ENCODE measurements at regions not wholly inside any gene's neighbourhood (a gene's known extent, or its start where the extent isn't known, plus 50 kb on each side); places are given as distances from the start of the nearest gene placed in this dataset.

GRCh38 chr1:5693568-5693967 is 298.7 kb downstream of the NPHP4 start:
- CTCF ChIA-PET = no interaction called here
- BruUV-seq (replicated peaks) = no TSS peak
- H4K20me1 ChIP-seq (ENCODE audit: low read length) = no peaks in the 10 kb centered on the region
- no peak overlapping the region for H3K4me3 ChIP-seq (ENCODE audit: low read length)
- no peaks in the 10 kb centered on the region for H3K9me2 ChIP-seq (replicated peaks; ENCODE audit: low read length)
- POLR2A ChIA-PET (ENCODE audit: unreplicated experiment) = no interaction called here
- ATAC-seq = no peak
- no peak overlapping the region for H3K27ac ChIP-seq (ENCODE audit: low read length)
- no peaks in the 10 kb centered on the region for H3K9me3 ChIP-seq (ENCODE audit: low read length)
- DNase-seq = no peak
- no peak overlapping the region for H2AFZ ChIP-seq (ENCODE audit: low read length)
- peaks cover 92% of the 10 kb centered on the region for H3K27me3 ChIP-seq (ENCODE audit: low read length)
- intact Hi-C loops (cut with micrococcal nuclease) = no loop called here
- H3K79me2 ChIP-seq (ENCODE audit: low read length) = no peaks in the 10 kb centered on the region
- no peaks in the 10 kb centered on the region for H3F3A ChIP-seq (ENCODE audit: low read length, unreplicated experiment)
- H3K4me1 ChIP-seq (ENCODE audit: insufficient read depth, low read length) = peaks cover under 1% of the 10 kb centered on the region; the same call in 1 of the 2 replicates
- no peaks in the 10 kb centered on the region for H3K36me3 ChIP-seq (ENCODE audit: low read depth, low read length)
- no peak overlapping the region for H3K9ac ChIP-seq (ENCODE audit: low read length)
- H3K4me2 ChIP-seq (ENCODE audit: low read length) = no peak overlapping the region
- TF ChIP-seq CTCF (conservative IDR thresholded peaks at IDR 0.05; ENCODE audit: low read depth, low read length) (no peak), EZH2 (IDR thresholded peaks at IDR 0.05; ENCODE audit: low read length, unreplicated experiment) (no peak), EZH2phosphoT487 (IDR thresholded peaks at IDR 0.05; ENCODE audit: borderline replicate concordance, low read length) (no peak)

GRCh38 chr1:5692664-5693063 is 299.6 kb downstream of the NPHP4 start:
- H4K20me1 ChIP-seq (ENCODE audit: low read length) = no peaks in the 10 kb centered on the region
- POLR2A ChIA-PET (ENCODE audit: unreplicated experiment) = no interaction called here
- peaks cover 91% of the 10 kb centered on the region for H3K27me3 ChIP-seq (ENCODE audit: low read length)
- TF ChIP-seq EZH2 (IDR thresholded peaks at IDR 0.05; ENCODE audit: low read length, unreplicated experiment) (no peak), CTCF (conservative IDR thresholded peaks at IDR 0.05; ENCODE audit: low read depth, low read length) (no peak), EZH2phosphoT487 (IDR thresholded peaks at IDR 0.05; ENCODE audit: borderline replicate concordance, low read length) (no peak)
- no peak overlapping the region for H3K4me2 ChIP-seq (ENCODE audit: low read length)
- no peaks in the 10 kb centered on the region for H3K9me3 ChIP-seq (ENCODE audit: low read length)
- no TSS peak for BruUV-seq (replicated peaks)
- H3K36me3 ChIP-seq (ENCODE audit: low read depth, low read length) = no peaks in the 10 kb centered on the region
- H3K4me3 ChIP-seq (ENCODE audit: low read length) = no peak overlapping the region
- no peak overlapping the region for H2AFZ ChIP-seq (ENCODE audit: low read length)
- no peak overlapping the region for H3K27ac ChIP-seq (ENCODE audit: low read length)
- ATAC-seq (no peak), DNase-seq (no peak)
- no peaks in the 10 kb centered on the region for H3F3A ChIP-seq (ENCODE audit: low read length, unreplicated experiment)
- H3K79me2 ChIP-seq (ENCODE audit: low read length) = no peaks in the 10 kb centered on the region
- H3K4me1 ChIP-seq (ENCODE audit: insufficient read depth, low read length) = peaks cover 2% of the 10 kb centered on the region; the same call in 1 of the 2 replicates
- CTCF ChIA-PET = no interaction called here
- no peak overlapping the region for H3K9ac ChIP-seq (ENCODE audit: low read length)
- intact Hi-C loops (cut with micrococcal nuclease) = no loop called here
- no peaks in the 10 kb centered on the region for H3K9me2 ChIP-seq (replicated peaks; ENCODE audit: low read length)

GRCh38 chr1:5691795-5692509 is 300.3 kb downstream of the NPHP4 start:
- H3K9me3 ChIP-seq (ENCODE audit: low read length) = no peaks in the 10 kb centered on the region
- no peak overlapping the region for H3K27ac ChIP-seq (ENCODE audit: low read length)
- no peaks in the 10 kb centered on the region for H3K36me3 ChIP-seq (ENCODE audit: low read depth, low read length)
- intact Hi-C loops (cut with micrococcal nuclease) = no loop called here
- no peaks in the 10 kb centered on the region for H3K79me2 ChIP-seq (ENCODE audit: low read length)
- POLR2A ChIA-PET (ENCODE audit: unreplicated experiment) = no interaction called here
- no peak for DNase-seq
- CTCF ChIA-PET = no interaction called here
- no peaks in the 10 kb centered on the region for H3K9me2 ChIP-seq (replicated peaks; ENCODE audit: low read length)
- H3F3A ChIP-seq (ENCODE audit: low read length, unreplicated experiment) = no peaks in the 10 kb centered on the region
- H2AFZ ChIP-seq (ENCODE audit: low read length) = no peak overlapping the region
- TF ChIP-seq EZH2 (IDR thresholded peaks at IDR 0.05; ENCODE audit: low read length, unreplicated experiment) (no peak), EZH2phosphoT487 (IDR thresholded peaks at IDR 0.05; ENCODE audit: borderline replicate concordance, low read length) (no peak), CTCF (conservative IDR thresholded peaks at IDR 0.05; ENCODE audit: low read depth, low read length) (no peak)
- BruUV-seq (replicated peaks) = no TSS peak
- peaks cover 2% of the 10 kb centered on the region; the same call in 1 of the 2 replicates for H3K4me1 ChIP-seq (ENCODE audit: insufficient read depth, low read length)
- no peaks in the 10 kb centered on the region for H4K20me1 ChIP-seq (ENCODE audit: low read length)
- no peak overlapping the region for H3K4me3 ChIP-seq (ENCODE audit: low read length)
- no peak overlapping the region for H3K9ac ChIP-seq (ENCODE audit: low read length)
- H3K4me2 ChIP-seq (ENCODE audit: low read length) = no peak overlapping the region
- ATAC-seq = no peak
- peaks cover 88% of the 10 kb centered on the region for H3K27me3 ChIP-seq (ENCODE audit: low read length)
